ENCODE measurements at regions not wholly inside any gene's neighbourhood (a gene's known extent, or its start where the extent isn't known, plus 50 kb on each side); places are given as distances from the start of the nearest gene placed in this dataset.

GRCh38 chr12:125355614-125356013, 290.4 kb downstream of the AACS start:
- DNase-seq (ENCODE audit: low read depth in 2 of 3, low spot score in 2 of 3): no peak

- DNase-seq (ENCODE audit: low read depth in 2 of 3, low spot score in 2 of 3): no peak
Observed at GRCh38 chr12:125356111-125356510, 290.9 kb downstream of the AACS start.

DNA sequence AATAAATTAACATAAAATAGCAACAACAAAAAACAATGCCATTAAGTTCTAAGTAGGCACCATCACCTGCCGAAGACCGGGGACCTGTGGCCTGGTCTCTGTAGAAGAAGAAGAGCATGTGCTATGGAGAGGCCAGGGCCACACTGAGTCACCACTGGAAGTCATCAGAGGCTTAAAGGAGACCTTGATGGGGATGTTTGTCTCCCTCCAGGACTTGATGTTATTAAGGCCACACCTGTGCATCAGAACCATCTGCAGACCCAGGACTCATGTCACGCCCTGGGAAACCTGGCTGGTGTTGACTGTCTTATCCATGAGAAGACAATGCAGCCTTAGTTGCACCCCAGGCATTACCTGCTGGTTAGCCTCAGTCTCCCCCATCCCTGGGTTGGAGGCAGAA, 292.3 kb downstream of the AACS start:
- DNase-seq (ENCODE audit: low read depth in 2 of 3, low spot score in 2 of 3): no peak

DNA sequence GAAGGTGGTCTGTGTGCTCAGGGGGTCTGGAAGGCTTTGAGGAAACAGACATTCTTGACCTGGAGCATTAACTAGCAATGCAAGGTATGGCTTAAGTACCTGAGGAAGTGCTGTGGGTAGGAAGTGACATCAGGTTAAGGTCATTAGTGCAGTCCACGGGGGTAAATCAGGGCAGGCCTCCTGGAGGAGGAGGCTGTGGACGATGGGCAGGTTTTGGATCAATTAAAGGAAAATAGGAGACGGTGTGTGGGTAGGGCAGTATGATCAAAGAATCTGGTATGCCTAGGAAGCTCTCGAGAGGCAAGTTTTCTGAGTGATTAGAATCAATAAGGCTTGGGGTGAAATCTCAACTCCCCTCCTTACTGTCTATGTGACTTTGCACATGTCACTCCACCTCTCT, 295.3 kb downstream of the AACS start:
- DNase-seq (ENCODE audit: low read depth in 2 of 3, low spot score in 2 of 3): no peak

DNA sequence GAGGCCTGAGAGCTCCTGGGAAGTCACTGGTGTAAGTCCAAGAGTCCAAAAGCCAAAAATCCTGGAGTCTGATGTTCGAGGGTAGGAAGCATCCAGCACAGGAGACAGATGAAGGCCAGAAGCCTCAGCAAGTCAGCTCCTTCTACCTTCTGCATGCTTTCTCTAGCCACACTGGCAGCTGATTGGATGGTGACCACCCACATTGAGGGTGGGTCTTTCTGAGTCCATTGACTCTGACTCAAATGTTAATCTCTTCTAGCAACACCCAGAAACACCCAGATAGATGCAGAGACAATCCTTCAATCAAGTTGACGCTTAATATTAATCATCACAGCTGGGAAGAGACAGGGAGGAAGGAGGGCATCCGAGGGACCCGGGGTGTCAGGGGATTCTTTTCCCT, 305.8 kb downstream of the AACS start:
- DNase-seq (ENCODE audit: low read depth in 2 of 3, low spot score in 2 of 3): no peak

DNA sequence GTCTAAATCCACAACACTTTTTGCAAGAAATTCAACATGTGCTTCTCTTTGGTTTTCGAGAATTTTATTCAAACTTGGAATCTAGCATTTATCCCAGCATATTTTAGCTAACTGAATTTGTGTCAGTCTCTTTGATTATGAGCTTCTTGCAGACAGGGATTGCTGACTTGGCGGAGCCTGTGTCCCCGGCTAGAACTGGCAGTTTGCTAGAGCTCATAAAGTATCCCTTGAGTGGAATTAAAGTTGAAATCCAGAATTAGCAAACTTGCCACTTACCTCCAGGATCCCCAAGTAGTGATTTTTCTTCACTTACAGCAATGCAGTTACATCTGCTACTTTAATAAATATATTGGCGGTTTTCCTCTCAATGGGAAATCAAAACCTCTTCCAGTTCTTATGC, 306.9 kb downstream of the AACS start:
- DNase-seq (ENCODE audit: low read depth in 2 of 3, low spot score in 2 of 3): no peak

DNA sequence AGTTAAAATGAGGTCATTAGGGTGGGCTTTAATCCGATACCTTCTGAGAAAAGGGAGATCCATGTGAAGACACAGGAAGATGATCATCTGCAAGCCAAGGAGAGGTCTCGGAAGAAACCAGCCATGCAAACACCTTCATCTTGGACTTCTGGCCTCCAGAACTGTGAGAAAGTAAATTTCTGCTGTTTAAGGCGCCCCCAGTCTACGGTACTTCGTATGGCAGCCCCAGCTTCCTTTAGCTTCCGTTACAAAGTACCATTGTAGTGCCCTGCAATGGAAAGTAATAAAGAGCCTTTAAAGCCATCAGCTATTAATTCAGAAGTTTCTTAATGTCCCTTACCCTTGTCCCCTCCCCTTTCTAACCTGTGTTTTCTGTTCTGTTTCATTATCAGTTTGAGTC, 308.1 kb downstream of the AACS start:
- no peak for DNase-seq (ENCODE audit: low read depth in 2 of 3, low spot score in 2 of 3)

- no peak for DNase-seq (ENCODE audit: low read depth in 2 of 3, low spot score in 2 of 3)
Observed at GRCh38 chr12:125376422-125376821, 311.2 kb downstream of the AACS start.

GRCh38 chr12:125377093-125377492, 311.9 kb downstream of the AACS start:
- DNase-seq (ENCODE audit: low read depth in 2 of 3, low spot score in 2 of 3): no peak

GRCh38 chr12:125381373-125381772, 316.1 kb downstream of the AACS start:
- DNase-seq (ENCODE audit: low read depth in 2 of 3, low spot score in 2 of 3): no peak

DNA sequence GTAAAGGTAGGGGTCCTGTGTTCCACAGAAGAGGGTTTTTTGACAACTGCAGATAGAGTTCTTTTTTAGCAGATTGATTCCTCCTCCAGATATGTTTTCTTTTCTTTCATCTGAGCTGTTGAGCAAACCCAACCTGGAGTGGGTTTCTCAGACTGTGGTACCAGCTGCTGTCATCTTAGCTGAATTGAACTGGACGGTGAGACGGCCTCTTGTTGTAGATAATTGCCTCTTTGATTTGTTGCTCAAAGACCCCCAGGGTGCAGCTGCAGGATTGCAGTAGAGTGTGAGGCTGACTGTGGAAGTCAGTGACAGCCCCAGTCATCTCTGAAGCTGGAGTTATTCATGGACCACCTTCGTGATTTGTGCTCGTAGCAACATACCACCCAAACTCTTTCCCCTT, 317.7 kb downstream of the AACS start:
- no peak for DNase-seq (ENCODE audit: low read depth in 2 of 3, low spot score in 2 of 3)

DNA sequence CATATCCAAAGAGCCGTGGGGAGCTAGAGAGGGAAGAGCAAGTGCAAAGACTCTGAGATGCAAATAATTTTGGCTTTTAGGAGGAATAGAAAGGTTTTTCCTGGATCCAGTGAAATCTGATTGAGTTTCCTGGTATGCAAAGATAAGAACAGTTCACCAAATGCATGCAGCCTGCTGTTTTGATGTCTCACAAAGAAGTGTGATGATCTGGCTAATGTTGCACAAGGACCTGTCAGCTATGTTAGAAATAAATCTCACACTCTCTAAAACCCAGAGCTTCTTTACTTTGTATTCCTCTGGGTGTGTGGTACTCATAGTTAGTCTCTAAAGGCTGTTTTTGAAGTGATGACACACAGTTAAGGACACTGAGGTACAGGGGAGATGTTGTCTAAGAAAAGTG, 321.4 kb downstream of the AACS start:
- no peak for DNase-seq (ENCODE audit: low read depth in 2 of 3, low spot score in 2 of 3)

DNA sequence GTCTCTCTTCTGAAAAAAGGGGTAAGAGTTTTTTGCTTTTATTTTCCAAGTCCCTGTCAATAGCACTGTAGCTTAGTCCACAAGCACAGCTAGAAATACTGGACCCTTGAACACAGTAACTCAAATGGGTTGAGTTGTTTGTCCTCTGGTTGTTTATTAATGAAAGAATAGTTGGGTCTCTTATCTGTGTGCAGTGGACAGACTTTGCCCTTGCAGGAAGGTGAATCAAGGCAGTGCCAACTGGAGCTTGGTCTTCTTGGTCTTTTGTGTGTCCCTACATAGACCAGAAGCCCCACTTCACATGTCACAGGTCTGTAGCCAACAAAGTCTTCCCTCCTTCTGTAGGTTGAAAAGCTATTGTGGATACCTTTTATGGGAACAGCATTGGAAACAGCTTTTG, 322.0 kb downstream of the AACS start:
- DNase-seq (ENCODE audit: low read depth in 2 of 3, low spot score in 2 of 3): no peak

GRCh38 chr12:125389061-125389697, 323.9 kb downstream of the AACS start:
- DNase-seq (ENCODE audit: low read depth in 2 of 3, low spot score in 2 of 3): no peak

GRCh38 chr12:125393569-125393968, 328.3 kb downstream of the AACS start:
- no peak for DNase-seq (ENCODE audit: low read depth in 2 of 3, low spot score in 2 of 3)

- no peak for DNase-seq (ENCODE audit: low read depth in 2 of 3, low spot score in 2 of 3)
Observed at GRCh38 chr12:125395583-125396215, 330.5 kb downstream of the AACS start.

DNA sequence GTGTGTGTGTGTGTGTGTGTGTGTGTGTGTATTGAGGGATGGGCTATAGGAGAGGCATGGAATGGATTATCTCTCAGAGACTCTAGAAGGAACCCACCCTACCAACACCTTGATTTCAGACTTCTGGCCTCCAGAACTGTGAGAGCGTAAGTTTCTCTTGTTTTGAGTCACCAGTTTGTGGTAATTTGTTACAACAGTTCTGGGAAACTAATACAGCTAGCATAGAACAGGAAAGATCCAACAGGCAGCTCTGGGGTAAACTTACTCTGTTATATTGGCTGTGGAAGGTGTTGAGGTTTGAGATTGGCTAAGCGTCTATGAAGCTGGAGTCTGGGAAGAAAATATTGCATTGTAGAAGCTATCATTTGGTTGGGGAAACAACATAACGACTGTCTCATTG, 334.3 kb downstream of the AACS start:
- DNase-seq (ENCODE audit: low read depth in 2 of 3, low spot score in 2 of 3): no peak

DNA sequence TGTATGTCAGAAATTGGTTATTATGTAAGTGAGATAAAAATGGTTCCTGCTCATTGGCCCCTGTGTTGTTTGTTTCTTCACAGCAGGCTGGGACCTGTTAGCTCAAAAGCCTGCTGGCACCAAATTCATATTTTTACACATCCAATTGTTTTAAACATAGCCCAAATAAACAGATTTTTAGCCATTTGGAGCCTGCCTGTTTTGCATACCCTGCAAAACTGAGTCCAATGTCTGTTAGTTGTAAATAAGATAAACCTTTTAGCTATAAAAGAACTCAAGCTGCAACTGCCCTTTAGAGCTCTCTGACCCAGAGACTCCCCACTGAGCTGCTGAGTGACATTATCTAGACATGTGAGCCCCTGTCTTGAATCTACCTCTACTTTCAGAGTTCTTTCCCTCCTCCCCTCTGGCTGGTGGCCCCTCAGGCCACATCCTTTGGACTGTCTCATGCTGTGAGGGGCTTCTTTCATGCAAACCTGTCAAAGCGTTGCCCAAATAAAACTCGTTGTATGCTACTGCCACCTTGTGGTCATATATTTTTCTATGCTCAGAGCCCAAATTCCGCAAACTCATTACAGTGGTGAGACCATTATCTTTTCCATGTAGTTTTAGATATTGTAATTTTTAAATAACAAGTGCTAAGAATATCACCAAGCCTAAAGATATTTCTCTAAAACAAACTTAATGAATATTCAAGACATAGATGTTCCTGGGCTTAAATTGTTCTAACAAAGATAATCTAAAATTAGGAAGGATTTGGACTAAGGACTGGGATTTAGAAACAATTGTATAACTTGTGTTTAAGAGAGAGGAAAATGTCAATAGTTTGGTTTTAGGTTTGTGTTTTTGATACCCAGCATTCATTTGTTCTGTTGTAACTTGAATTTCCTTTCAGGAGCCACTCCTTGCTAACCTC, 337.9 kb downstream of the AACS start:
- DNase-seq (ENCODE audit: low read depth in 2 of 3, low spot score in 2 of 3): no peak

- DNase-seq (ENCODE audit: low read depth in 2 of 3, low spot score in 2 of 3): no peak
Observed at GRCh38 chr12:125403843-125404242, 338.6 kb downstream of the AACS start.

DNA sequence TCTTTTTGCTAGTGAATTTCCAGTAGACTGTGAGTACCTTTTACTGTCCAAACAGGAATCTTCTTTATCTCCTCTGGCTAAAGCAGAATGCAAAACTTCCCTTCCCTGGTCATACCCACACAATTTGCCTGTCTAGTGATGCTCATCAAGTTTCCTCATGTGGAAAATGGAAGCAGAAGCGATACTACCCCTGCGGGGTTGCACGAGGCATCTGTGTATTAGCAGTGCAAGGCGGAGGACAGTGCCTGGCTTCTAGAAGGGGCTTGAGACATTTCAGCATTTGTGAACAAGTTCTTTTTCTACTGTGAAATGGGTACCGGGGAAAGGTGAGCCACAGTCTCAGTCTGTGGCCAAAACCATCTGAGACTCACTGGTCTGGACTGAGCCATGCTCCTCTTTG, 340.9 kb downstream of the AACS start:
- DNase-seq (ENCODE audit: low read depth in 2 of 3, low spot score in 2 of 3): no peak

- DNase-seq (ENCODE audit: low read depth in 2 of 3, low spot score in 2 of 3): no peak
Observed at GRCh38 chr12:125408718-125409117, 343.5 kb downstream of the AACS start.

DNA sequence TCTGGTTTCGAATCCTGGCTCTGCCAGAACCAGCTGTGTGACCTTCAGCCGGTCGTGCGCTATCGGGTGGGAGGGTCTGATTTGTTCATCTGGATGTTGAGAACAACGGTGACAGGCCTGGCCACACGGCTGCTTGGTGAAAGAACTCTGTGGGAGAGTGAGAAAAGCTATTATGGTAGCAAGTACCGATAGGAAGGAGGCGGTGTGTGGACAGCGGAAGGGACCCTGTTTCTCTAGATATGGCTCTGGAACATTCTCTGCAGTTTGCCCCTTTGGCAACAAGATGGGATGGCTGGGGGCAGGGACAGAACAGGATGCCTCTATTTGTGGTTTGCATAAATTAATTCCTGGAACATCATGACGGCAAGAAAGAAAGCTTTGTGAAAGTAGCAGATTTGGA, 347.3 kb downstream of the AACS start:
- no peak for DNase-seq (ENCODE audit: low read depth in 2 of 3, low spot score in 2 of 3)

All from activated CD8-positive, alpha-beta memory T cell treated with anti-CD3 and anti-CD28 coated beads for 48 hours (primary cell).